Eye (tissue), 1 donor: ENCODE measurements at regions not wholly inside any gene's neighbourhood (a gene's known extent, or its start where the extent isn't known, plus 50 kb on each side); places are given as distances from the start of the nearest gene placed in this dataset.
A peak's percentile ranks its signal among the peaks of the same experiment; 100 is the strongest.

Experiments used
- DNase-seq: peaks from one replicate; pipeline ENCODE4 v3.0.0-alpha.2; 2015

DNA sequence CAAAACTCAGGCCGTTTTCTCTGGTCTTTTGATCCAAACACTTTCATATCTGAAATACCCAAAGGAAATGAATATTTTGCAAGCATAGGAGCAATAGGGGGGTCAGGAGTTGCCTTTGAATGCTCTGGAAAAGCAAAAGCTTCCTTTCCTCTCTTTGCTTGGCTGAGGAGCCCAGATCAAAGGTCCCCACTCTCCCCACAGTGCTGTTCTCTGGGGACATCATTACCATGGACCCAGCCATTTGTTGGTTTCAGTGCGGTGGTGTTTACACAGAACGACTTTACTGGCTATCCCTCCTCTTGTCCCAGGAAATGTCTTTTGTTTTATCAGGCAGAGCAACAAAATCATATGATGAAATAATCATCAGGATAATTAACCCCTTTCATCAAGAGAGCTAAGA lies 1089.1 kb downstream of the TBC1D22A start:
- DNase-seq = no peak

DNA sequence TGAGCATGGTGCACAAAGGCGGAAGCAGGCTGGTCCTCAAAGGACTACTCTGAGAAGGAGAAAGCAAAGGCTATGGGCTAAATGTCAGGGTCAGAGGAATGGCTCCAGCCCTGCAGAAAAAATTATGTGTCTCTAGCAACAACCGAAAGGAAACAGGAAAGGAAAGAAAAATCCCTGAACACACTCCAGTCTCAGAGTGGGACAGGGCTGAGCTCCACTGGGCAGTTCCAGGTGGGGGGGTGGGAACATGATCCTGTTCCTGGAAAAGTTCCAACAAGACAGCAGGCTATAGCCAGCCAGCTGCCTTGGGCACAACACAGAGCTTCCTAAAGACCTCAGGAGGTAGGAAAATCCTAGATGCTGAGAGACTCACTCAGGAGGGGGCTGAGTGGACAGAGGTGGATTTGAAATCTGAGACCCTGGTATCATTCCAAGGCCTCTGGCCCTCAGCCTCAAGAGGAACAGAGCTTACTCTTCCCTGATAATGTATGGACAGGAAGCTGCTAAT lies 1088.2 kb downstream of the TBC1D22A start:
- DNase-seq = peak; percentile 62

DNA sequence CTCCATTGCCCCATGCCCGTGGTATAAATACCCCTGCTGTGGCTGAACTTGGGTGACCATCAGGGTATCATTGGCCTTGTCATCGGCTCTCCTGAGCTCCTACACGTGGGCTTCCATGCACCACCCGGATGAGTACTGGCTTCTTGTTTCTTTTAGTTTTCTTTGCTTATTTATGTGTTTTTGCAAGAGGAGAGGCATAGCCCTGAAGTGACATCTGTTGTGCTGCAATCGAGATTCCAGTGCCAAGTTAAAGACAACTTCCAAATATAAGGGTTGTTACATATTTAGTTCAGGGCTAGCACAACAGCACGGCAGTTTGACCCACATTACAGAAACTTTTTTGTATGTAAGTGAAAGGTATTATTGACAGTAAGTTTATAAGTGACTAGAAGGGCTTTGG lies 1087.1 kb downstream of the TBC1D22A start:
- DNase-seq = no peak

DNA sequence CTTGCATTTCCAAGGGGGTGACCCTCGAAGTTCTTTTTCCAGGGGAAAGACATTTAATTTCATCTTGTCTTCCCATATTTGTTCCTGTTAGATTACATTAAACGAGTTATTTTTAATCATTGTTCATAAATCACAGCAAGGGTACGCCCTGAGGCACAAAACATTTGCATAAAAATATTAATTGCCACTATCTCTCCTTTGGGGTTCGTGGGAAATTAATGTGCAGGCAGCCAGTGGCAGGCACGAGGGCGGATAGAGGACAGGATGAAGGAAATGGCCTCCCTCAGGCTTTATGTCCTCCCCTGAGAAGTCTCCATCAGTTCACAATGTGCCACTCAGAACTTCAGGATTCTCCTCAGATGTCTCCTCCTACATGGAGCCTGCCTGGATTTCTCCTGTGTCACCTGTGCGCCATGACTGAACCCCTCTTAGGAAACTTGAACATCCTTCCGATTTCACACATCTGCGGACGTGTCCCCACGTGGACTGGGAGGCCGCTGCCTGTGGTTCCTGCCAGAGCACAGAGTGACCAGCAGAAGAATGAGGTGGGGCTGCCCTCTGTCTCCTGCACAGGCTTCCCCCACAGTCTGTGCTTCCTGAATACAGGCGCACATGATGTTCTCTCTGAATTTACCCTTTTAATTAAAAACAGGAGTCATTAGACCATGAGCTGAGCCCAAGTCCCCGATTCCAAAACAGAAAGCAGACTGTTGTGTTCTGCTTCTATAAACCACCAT lies 1085.9 kb downstream of the TBC1D22A start:
- DNase-seq = no peak

DNA sequence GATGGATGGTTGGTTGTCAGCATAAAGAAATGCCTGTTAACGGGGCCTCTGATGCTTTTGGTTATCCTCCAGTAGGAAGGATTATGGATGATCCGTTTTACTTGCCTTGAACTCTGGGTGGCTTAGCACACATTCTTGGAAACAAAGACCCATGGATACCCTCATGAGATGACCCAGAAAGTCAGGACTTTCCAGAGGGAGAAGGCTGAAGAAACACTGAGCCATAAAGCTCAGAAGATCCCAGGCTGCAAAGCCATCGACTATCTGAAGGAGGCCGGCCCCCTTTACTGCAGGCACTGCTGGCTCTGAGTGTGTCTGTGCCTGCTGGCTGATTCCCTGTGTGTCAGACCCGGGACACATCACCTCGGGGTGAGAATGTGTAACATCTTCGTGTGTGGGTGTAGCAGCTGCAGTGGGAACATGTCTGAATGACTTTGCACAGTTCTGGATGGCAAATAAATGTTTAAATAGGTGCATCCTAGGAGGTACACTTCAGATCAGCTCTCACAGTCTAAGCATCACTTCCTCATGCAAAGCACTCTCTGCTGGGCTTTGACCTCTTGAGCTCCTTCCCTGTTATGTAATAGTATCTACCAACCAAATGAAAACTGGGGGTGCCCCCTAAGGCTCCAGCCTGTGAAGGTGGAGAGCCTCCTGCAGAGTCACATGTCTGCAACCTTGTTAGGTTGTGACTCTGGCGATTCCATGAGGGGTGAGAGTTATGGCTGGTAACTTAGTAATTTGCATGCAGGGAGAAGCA lies 1084.9 kb downstream of the TBC1D22A start:
- no peak for DNase-seq

DNA sequence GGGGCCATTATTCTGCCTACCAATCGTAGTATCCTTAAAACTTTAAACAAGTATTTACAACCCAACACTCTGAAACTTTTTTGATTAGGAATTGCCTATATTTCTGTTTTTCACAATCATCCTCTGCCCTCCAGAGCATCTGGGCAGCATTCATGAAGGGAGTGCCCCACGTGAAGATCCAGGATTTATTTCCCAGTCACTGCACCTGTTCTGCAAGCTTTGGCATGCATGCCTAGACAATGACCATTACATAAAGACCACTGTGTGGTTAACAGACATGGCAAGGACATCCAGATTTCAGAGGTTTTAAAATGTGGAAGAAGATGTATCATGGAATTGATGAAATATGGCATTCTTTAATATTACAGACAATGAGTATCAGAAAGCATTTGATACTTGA lies 1083.8 kb downstream of the TBC1D22A start:
- DNase-seq = no peak

DNA sequence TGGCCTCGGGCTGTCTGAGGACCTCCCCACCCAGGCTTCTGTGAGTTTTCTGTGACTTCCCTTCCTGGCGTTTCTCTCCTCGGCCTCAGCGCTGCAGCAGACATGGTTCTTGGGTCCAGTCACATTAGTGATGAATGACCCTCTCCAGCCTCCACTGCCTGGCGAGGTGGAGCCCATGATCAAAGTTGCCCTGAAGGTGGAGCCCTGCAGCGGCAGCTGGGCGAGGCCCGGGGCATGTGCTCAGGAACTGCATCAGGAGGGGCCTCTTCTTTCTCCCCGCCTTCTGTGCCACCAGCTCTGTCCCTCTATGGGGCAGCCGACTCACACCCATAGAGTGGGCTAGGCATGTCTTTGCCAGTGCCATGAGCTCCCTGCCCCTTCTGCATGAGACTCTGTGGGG lies 1079.7 kb downstream of the TBC1D22A start:
- DNase-seq = no peak

DNA sequence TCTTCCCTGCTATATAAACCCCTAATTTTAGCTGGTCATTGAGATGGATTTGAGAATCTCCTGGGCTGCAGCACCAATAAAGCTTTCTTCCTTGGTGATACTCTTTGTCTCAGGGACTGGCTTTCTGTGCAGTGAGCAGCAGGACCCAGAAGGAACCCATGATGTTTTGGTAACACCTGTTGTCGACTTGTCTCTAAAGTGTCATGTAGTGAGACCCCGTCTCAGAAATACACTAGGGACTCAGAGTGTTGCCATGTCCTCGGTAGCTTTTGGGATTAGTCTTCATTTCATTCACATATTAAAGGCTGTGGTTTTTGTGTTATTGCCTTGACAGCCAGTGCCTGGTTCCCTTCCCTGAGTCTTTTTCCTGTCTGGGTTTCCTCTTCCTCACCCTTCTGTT lies 1078.7 kb downstream of the TBC1D22A start:
- DNase-seq = no peak

DNA sequence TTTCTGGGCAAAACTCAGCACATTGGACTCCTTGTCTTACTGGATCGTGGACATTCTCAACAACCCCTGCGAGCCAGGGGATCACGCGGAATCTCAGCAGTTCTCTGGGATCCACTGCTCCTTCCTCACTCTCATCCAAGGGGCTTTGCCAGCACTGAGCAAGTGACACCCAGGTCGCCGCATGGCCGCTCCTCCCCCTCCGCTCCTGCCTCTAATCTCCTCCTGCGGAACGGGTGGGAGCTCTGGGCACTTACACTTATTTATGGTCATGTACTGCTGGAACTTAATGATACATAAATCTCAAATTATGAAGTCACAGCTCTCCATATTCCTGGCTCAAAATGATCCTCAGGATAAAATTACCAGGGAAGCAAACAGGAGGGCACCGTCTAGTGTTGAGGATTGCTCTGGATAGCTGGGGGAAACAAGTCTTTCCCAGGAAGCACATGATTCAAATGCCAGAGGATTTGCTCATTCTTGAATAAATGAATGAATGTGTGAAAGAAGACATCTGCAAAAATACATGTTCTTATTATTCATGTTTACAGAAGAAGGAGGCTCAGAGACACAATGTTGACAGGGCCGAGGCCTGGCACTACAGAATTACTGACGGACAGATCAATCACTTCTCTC lies 1077.3 kb downstream of the TBC1D22A start:
- DNase-seq = no peak

DNA sequence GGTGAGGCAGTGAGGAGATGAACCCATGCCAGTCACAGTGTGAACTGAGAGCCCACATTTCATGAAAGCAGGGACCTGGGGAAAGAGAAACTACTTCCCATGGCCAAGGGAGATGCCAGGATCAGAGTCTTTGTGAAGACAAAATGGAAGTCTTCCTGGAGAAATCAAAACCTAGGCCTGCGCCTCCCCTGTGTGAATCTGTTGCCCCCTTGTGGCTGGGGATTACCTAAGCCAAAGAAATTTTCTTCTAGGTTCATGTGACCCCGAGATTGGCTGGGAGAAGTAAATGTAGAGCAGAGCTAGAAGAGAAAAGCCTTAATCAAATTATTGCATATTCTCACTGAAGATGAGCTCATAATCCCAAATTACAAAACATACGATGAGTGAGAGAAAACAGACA lies 1075.3 kb downstream of the TBC1D22A start:
- no peak for DNase-seq

DNA sequence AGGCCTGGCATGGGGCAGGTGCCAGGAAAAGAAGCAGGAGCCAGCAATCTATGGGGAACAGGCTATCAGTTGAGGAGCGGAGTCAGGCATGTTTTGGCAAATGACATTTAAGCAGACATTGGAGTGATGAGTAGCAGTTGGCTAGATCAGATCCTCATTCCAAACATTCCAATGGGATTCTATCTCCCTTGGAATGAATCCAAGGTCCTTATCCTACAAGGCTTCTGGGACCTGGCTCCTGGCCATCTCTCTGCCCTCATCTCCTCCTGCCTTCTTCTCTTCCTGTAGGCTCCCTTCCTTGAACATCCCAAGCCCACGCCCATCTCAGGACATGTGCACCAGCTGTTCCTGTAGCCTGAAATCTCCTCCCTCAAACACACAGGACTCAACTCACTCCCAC lies 1074.5 kb downstream of the TBC1D22A start:
- DNase-seq = no peak

DNA sequence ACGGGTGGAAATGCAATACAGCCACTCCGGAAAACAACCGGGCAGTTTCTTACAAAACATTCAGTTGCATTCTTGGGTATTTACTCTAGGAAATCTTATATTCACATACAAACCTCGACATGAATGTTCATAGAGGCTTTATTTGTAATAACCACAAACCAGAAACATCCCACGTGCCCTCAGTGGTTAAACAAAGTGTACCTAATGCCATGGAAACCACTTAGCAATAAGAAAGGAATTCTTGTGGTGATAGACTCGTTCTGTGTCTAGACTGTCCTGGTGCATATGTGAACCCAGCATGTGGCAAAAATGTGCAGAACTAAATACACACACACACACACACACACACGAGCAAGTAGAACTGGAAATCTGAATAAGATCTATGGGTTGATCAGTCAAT lies 1073.3 kb downstream of the TBC1D22A start:
- peak; percentile 48 for DNase-seq

DNA sequence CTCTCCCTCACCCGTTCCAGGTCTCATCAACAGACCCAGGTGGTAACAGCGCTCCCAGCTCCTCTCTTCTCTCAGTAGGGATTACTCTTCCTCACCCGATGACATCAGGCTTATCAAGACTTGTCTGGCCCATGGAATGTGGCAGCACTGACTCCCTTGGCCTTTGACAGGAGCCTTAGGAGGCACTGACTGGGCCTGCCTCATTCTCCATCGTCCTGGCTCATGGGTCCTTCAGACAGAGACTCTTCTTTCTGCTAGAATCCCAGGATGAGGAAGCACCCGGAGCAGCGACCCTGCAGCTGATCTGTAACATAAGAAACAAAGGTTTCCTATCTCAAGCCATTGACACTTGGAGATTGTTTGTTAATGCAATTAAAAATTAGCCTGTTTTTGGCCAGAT lies 1063.6 kb downstream of the TBC1D22A start:
- no peak for DNase-seq

DNA sequence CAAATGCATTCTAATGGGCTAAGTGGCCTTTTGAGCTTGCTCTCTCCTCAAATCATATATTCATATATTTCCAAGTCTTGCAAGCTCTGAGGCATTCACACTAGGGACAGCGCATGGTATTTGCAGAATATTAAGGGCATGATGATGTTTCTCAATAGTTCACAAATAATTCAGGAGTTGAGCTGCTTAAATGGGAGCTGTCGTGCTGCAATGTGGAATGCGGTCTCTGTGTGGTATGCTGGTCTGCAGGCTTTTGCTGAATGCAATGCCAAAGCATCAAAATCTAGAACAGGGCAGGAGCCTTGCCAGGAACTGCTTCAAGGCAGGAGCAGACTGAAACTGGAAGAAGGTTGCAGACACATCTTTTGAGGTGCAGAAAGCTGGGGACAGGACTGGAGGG lies 1060.0 kb downstream of the TBC1D22A start:
- no peak for DNase-seq

DNA sequence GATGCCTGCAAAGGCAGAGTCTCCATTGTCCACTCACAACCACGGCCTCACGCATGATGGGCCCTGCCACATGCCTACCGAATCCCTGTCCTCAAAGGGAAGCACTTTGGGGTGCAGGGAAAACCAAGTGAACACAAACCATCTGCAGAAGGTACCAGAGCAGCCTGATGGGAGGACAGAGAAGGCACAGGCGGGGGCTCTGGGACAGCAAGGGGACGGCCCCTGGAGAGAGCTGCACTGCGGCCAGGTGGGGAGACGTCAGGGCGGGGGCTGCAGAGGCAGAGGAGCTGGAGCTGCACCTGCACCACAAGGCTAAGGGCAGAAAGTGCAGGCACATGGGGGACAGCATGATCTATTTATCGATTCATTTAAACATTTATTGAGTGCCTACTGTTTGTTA lies 1056.0 kb downstream of the TBC1D22A start:
- no peak for DNase-seq

DNA sequence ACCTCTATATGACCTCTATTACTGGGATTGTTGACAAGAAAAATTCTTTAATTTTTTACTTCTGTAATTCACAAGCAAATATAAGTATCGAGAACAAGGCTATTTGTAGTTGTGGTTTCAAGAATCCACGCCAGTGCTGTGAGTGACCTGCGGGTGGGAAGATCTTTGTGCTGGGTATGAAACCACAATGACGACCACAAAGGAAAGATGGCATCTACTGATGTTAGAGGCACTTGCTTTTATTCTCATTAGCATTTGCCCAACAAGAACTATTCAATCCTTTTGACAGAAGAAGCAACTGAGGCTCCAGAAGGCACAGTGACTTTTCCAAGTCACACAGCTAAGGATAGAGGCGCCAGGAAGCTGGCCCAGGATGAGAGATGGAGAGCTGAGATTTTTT lies 1054.9 kb downstream of the TBC1D22A start:
- no peak for DNase-seq

DNA sequence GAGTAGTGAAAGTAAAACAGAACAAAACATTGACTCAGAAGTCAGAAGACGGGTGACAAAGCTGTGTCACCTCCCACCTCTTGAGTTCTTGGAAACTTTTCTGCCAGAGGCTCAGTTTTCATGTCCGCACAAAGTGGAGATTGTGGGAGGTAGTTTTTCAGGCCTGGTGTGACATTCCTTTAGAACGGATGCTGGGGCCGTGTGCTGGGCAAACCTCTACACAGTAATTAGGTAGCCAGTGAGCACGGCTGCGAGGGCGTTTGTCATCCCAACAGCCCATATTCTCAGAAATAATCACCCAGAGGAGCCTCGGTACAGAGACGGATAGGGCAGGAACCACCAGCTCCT lies 1054.4 kb downstream of the TBC1D22A start:
- no peak for DNase-seq

DNA sequence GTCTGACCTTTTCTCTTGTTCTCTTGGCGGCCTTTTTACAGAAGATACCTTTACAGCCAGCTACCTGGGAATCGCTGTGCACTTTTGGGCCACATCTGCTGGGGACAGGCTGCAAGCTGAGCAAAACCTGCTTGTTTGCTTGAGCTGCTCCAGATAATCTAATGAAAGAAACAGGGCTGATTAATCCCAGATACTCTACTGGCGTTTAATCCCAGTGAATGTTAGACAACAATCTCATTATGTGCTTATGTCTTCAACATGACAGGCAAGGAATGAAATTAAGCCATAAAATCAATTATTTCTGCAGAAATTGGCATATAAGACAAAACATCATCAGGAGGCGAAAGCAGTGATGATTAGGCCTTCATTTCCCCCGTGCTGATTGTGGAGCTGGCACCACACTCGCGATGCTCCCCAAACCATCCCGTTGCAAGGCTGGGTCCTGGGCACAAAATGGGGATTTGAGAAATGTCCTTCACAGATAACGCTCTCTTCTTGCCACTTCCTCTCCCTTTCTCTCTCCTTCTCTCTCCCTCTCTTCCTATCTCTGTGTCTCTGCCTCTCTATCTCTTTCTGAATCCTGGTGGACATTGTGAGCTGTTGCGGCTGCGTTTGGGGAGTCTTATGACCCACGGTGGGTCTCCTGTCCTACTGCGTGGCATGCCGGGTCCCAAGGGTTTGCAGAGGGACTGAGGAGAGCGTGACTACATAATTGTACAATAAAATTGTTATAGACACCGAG lies 1053.8 kb downstream of the TBC1D22A start:
- no peak for DNase-seq

DNA sequence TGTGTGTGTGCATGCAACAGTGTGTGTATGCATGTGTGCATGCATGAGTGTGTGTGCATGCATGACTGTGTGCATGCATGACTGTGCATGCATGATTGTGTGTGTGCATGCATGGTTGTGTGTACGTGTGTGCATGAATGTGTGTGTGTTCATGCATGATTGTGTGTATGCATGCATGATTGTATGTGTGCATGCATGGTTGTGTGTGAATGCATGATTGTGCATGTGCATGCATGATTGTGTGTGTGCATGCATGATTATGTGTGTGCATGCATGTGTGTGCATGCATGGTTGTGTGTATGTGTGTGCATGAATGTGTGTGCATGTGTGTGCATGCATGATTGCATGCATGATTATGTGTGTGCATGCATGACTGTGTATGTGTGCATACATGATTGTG lies 1052.0 kb downstream of the TBC1D22A start:
- DNase-seq = no peak

DNA sequence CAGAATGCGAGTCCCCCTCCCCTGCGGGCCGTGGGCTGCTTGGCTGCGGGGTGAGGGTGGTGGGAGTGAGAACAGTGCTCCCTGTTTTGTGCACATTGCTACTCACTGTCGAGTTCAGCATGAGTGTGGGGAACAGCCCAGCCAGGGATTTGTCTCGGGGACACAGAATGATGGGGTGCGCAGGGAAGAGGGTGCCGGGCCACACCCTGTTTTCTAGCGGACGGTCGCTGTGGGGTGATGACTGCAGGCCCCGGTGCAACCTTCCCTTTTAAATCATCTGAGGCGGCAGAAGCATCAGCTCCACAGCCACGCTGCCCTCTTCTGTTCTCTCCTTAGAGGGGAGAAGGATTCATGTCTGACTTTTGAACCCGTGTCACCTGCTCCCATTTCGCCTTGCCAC lies 1051.2 kb downstream of the TBC1D22A start:
- no peak for DNase-seq

DNA sequence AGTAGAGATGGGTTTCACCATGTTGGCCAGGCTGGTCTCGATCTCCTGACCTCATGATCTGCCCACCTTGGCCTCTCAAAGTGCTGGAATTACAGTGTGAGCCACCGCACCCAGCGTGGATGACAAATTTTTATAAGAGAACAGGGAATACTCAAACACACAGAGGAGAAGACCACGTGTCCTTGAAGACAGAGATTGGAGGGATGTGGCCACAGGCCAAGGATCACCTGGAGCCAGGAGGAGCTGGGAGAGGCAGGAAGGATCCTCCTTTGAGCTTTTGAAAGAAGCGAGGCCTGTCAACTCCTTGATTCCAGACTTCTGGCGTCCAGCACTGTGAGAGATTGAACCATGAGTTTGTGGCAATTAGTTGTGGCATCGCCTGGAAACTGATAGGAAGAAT lies 1049.5 kb downstream of the TBC1D22A start:
- no peak for DNase-seq

DNA sequence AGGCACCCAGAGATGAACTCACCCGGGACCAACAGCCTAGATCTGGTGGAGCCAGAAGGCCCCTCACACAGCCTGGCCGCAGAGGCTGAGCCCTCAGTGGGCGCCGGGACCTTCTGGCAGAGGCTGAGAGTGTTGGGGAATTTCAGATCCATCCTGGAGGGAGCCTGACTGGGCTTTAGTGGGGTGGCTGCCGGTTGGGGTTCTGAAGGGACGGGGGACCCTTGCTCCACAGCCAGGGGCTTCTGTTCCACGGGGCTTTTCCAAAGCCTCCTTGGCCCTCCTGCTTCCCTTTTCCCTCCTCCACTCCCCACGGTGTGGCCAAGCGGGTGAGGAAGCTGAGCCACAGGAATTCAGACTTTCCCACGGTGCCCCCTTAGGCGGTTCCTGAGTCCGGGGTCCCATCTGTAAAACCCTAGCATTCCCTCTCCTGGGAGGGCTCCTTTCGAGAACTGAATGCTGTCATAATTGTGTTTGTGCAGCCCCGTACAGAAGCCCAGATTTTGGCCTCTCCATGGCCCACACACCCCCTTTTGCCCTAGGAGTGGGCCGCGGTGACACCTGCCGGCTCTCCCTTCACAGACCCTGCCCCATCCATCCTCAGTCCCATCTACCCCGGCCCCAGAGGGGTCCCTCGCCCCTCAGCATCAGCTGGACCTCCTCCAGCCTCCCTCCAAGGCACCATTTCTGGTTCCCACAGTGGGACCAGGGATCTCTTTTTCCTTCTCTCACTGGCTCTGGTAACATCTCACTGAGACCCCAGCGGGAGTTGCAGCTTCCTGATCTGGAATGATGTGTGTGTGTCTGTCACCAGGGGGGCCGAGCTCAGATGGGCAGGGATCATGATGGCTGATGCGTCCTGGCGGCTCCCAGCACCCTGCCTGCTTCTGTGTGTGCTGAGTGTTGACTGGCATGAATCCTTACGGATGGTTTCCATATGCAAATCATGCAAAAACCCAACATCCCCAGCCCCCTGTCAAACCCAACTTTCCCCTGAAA lies 1048.4 kb downstream of the TBC1D22A start:
- DNase-seq = peak; percentile 71
